K562 (cell line): ENCODE measurements at regions not wholly inside any gene's neighbourhood (a gene's known extent, or its start where the extent isn't known, plus 50 kb on each side); places are given as distances from the start of the nearest gene placed in this dataset.

Source experiments
- ATAC-seq: fragments of 200-7000 bp; cut with Tn5 transposase; 3 replicates; pipeline ENCODE4 v1.9.1; 2020; ENCODE audit warnings: moderate library complexity
- BruUV-seq: library from RNA; stranded (reverse); fragments of 400-500 nt; replicated peaks from 2 replicates; lab custom pipeline; 2021; lab: Mats Ljungman, UMichigan
- CTCF ChIA-PET: fragments of 300-600 bp; formaldehyde crosslinking; extraction: SDS; loops from one replicate; lab custom pipeline; 2021; ENCODE audit warnings: low intra/inter-chr PET ratio; lab: Yijun Ruan, JAX
- POLR2A ChIA-PET: fragments of 300-600, 350-650 bp; sonication (Branson Sonifier 250); formaldehyde crosslinking; extraction: SDS; loops from one replicate; lab custom pipeline; 2021; ENCODE audit warnings: antibody characterized with exemption, inconsistent platforms; lab: Yijun Ruan, JAX
- DNase-seq, 4 experiments: peaks; one replicate each; pipeline versions ENCODE4 v3.0.0 to v3.0.0-alpha.2; 2011 to 2018; ENCODE audit warnings: low spot score in 3 of 4, mixed read lengths in 3 of 4; ENCODE audit errors: extremely low read depth in 1 of 4
- FAIRE-seq: peaks from 2 replicates; lab custom pipeline; 2011; peaks lifted over from hg19 to GRCh38; lab: Jason Lieb, UNC
- H2AFZ ChIP-seq: 2 replicates; pipeline ENCODE4 v1.6.0; 2011; ENCODE audit warnings: low read depth, low read length, control low read depth, inconsistent platforms
- H3K27ac ChIP-seq: fragments of 200-600 bp; 3 replicates; pipeline ENCODE4 v1.8.0; 2011; ENCODE audit warnings: low read depth, mild to moderate bottlenecking, control low read depth, inconsistent platforms, low read length, moderate library complexity, mixed read lengths; ENCODE audit errors: extremely low read depth
- H3K27me3 ChIP-seq, 2 experiments: fragments of 300-600 bp in 1 of 2; 2 replicates in 1 of 2; 3 replicates in 1 of 2; pipeline versions ENCODE4 v1.6.0 to v1.8.0; 2011; ENCODE audit warnings: inconsistent platforms in 2 of 2, low read length in 2 of 2, mild to moderate bottlenecking in 1 of 2, mixed read lengths in 1 of 2, moderate library complexity in 1 of 2; ENCODE audit not compliant: control insufficient read depth in 2 of 2, insufficient read depth in 2 of 2
- H3K36me3 ChIP-seq: fragments of 300-600 bp; 3 replicates; pipeline ENCODE4 v1.8.0; 2011; ENCODE audit warnings: mild to moderate bottlenecking, low read length, inconsistent platforms; ENCODE audit not compliant: control insufficient read depth, insufficient read depth
- H3K4me1 ChIP-seq, 2 experiments: fragments of 200-600 bp in 1 of 2; replicated peaks in 1 of 2; 2 replicates in 1 of 2; 3 replicates in 1 of 2; pipeline versions ENCODE4 v1.5.1 to v1.8.0; 2011; ENCODE audit warnings: inconsistent platforms in 2 of 2, low read length in 2 of 2, mild to moderate bottlenecking in 1 of 2, mixed read lengths in 1 of 2, moderate library complexity in 1 of 2; ENCODE audit not compliant: control insufficient read depth in 2 of 2, insufficient read depth in 2 of 2
- H3K4me2 ChIP-seq: 2 replicates; pipeline ENCODE4 v1.6.1; 2011; ENCODE audit warnings: low read length, control low read depth, inconsistent platforms, mixed read lengths; ENCODE audit not compliant: insufficient read depth
- H3K4me3 ChIP-seq: fragments of 200-600 bp; sonication (generic), shearing (Covaris generic); 2 replicates; pipeline ENCODE4 v1.5.1; 2016; ENCODE audit warnings: control low read depth, inconsistent platforms
- H3K79me2 ChIP-seq: fragments of 200-600 bp; 3 replicates; pipeline ENCODE4 v1.8.0; 2011; ENCODE audit warnings: low read length, inconsistent platforms; ENCODE audit not compliant: control insufficient read depth, insufficient read depth
- H3K9ac ChIP-seq, 2 experiments: 2 replicates each; pipeline versions ENCODE4 v1.6.0 to v1.6.1; 2011; ENCODE audit warnings: low read depth in 2 of 2, low read length in 2 of 2, control low read depth in 1 of 2, inconsistent platforms in 1 of 2, mild to moderate bottlenecking in 1 of 2, mixed read lengths in 1 of 2; ENCODE audit not compliant: insufficient read depth in 1 of 2
- H3K9me1 ChIP-seq: one replicate; pipeline ENCODE4 v1.6.0; 2011; ENCODE audit warnings: inconsistent platforms, mild to moderate bottlenecking, low read length, moderate library complexity; ENCODE audit not compliant: control insufficient read depth, insufficient read depth
- H3K9me3 ChIP-seq: replicated peaks from 2 replicates; pipeline ENCODE4 v1.5.1; 2011; ENCODE audit warnings: low read depth, low read length, inconsistent platforms; ENCODE audit not compliant: control insufficient read depth, insufficient read depth
- H4K20me1 ChIP-seq: replicated peaks from 2 replicates; pipeline ENCODE4 v1.6.1; 2011; ENCODE audit warnings: low read length, inconsistent platforms, mixed read lengths; ENCODE audit not compliant: control insufficient read depth, insufficient read depth
- ARID3A ChIP-seq: IDR thresholded peaks from 2 replicates; pipeline ENCODE4 v1.6.1; 2012; ENCODE audit warnings: low read depth, low read length, improper control_type of control experiment, borderline replicate concordance
- ASH1L ChIP-seq: fragments of 450-650 bp; IDR thresholded peaks from 2 replicates; pipeline ENCODE4 v1.6.1; 2018; ENCODE audit warnings: borderline replicate concordance, mild to moderate bottlenecking, low read depth; ENCODE audit not compliant: partially characterized antibody
- ATF3 ChIP-seq, 2 experiments: fragments of 450-650 bp in 1 of 2; sonication (generic) in 1 of 2; formaldehyde crosslinking in 1 of 2; IDR thresholded peaks in 1 of 2; conservative IDR thresholded peaks in 1 of 2; 2 replicates each; pipeline versions ENCODE4 v1.6.1 to v1.8.1; 2016 to 2023; ENCODE audit warnings: mild to moderate bottlenecking in 2 of 2, moderate library complexity in 2 of 2, inconsistent platforms in 1 of 2, missing genetic modification reagents in 1 of 2
- ATF7 ChIP-seq: fragments of 450-650 bp; IDR thresholded peaks from 2 replicates; pipeline ENCODE4 v1.7.1; 2014; ENCODE audit warnings: mild to moderate bottlenecking, moderate library complexity
- HDAC2 ChIP-seq: fragments of 450-650 bp; IDR thresholded peaks from 2 replicates; pipeline ENCODE4 v1.6.1; 2016; ENCODE audit warnings: mild to moderate bottlenecking
- JUNB ChIP-seq: fragments of 450-650 bp; formaldehyde crosslinking; conservative IDR thresholded peaks from 2 replicates; pipeline ENCODE4 v1.4.0; 2020; ENCODE audit warnings: mild to moderate bottlenecking
- MEF2D ChIP-seq: conservative IDR thresholded peaks from 2 replicates; pipeline ENCODE4 v1.6.1; 2016; ENCODE audit warnings: low read depth, missing genetic modification characterization, missing compliant biosample characterization
- NRF1 ChIP-seq, 2 experiments: fragments of 450-650 bp; IDR thresholded peaks in 1 of 2; conservative IDR thresholded peaks in 1 of 2; 2 replicates each; pipeline ENCODE4 v1.6.1; 2014; ENCODE audit warnings: mild to moderate bottlenecking in 2 of 2
- RBBP5 ChIP-seq: fragments of 200-600 bp; sonication (generic); IDR thresholded peaks from 2 replicates; pipeline ENCODE4 v1.6.1; 2012; ENCODE audit warnings: borderline replicate concordance, mild to moderate bottlenecking, low read length, control low read depth, inconsistent platforms; ENCODE audit not compliant: insufficient read depth, poor library complexity, severe bottlenecking
- RUNX1 ChIP-seq: sonication (generic); IDR thresholded peaks from 2 replicates; pipeline ENCODE4 v1.6.1; 2016; ENCODE audit warnings: antibody characterized with exemption, low read depth
- ZFPM2 ChIP-seq: fragments of 250-450 bp; sonication (Bioruptor Pico); IDR thresholded peaks from 2 replicates; pipeline ENCODE4 v1.5.1; 2022; ENCODE audit warnings: mild to moderate bottlenecking
- WGBS: fragments of 100-300 bp; shearing (Covaris generic); methylation state at CpG from one replicate; pipeline ENCODE4 v1.1.6; 2016; ENCODE audit warnings: low coverage, mixed read lengths; ENCODE audit not compliant: insufficient coverage; ENCODE audit errors: missing lambda C conversion rate; 5-methylcytosine and 5-hydroxymethylcytosine counted together
- in situ Hi-C: fragments of 300-500 bp; cut with MboI; formaldehyde crosslinking; loops from 4 replicates; pipeline ENCODE4 v1.15.0; 2018; ENCODE audit warnings: inconsistent platforms, mixed read lengths
- intact Hi-C: fragments of 100-400 bp; cut with micrococcal nuclease; formaldehyde crosslinking; loops from 2 replicates; pipeline ENCODE4 v1.14.2; 2022

- Histone ChIP-seq H3K9ac (no peak overlapping the region), H3K4me1 (peaks cover 0 to 6% of the 10 kb centered on the region in 2 experiments; a peak in 1 of 5 replicates), H3K79me2 (no peaks in the 10 kb centered on the region), H3K27ac (no peak overlapping the region), H3K4me2 (no peak overlapping the region), H4K20me1 (0 out of 2 replicates have a peak, but pooled peaks cover 4% of the 10 kb centered on the region), H3K9me1 (no peaks in the 10 kb centered on the region), H3K36me3 (no peaks in the 10 kb centered on the region), H3K27me3 (no peaks in the 10 kb centered on the region), H2AFZ (no peak overlapping the region), H3K4me3 (no peak overlapping the region), H3K9me3 (no peaks in the 10 kb centered on the region)
- POLR2A ChIA-PET = interaction anchor here (1.2 to 1.4 kb wide), 2 partner anchors 18 to 217 kb away, joined by 3 to 6 read pairs; no protein-coding TSS in a partner anchor
- WGBS = 60% methylated on average over 3 of the region's 3 CpGs
- in situ Hi-C loops (no loop called here), intact Hi-C loops (no loop called here)
- ATAC-seq = peak; percentile 85
- CTCF ChIA-PET = no interaction called here
- peak; percentile 30 to 49 (median 45) for DNase-seq
- no TSS peak for BruUV-seq
- peak; percentile 81 for FAIRE-seq
- no peak for TF ChIP-seq RBBP5
- peak; percentile 87; the same call in 1 of the 2 replicates for TF ChIP-seq ATF7
- peak; percentile 91 for TF ChIP-seq ATF3 (IDR thresholded peaks at IDR 0.05)
- TF ChIP-seq ATF3 (CRISPR knock-in tag; conservative IDR thresholded peaks at IDR 0.05) = no peak
- TF ChIP-seq ASH1L = no peak
- no peak for TF ChIP-seq ARID3A
- no peak for TF ChIP-seq RUNX1
- no peak for TF ChIP-seq MEF2D
- no peak for TF ChIP-seq HDAC2
- TF ChIP-seq JUNB (CRISPR knock-in tag) = no peak
- no peak for TF ChIP-seq ZFPM2 (CRISPR knock-in tag)
- 0 out of 4 replicates have a peak, but pooled peaks of 1 of the 2 experiments have one; percentile 24 for TF ChIP-seq NRF1 (conservative IDR thresholded peaks at IDR 0.05 in 1 of 2, IDR thresholded peaks at IDR 0.05 in 1 of 2)
Measured at GRCh38 chr15:79378394-79379109, 53.6 kb upstream of the MINAR1 start.
